ENCODE measurements at regions not wholly inside any gene's neighbourhood (a gene's known extent, or its start where the extent isn't known, plus 50 kb on each side); places are given as distances from the start of the nearest gene placed in this dataset.

DNA sequence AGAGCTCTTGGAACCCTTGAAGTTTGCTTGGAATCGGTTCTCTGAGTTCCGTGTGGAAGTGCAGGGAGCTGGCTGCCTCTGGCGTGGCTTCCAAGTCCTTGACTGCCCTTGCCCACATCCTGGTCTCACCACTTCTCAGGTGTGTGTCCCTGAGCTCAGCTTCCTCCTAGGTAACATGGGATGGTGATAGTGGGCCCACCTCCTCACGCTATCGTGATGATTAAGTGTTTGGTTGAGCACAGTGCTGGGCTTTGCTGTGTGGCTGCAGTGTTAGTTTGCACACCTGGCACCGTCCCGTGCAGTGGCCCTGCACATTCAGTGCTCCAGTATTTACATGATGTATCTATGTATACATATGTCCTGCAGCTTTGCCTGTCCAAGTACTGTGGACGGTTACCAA lies 81.5 kb downstream of the CLDN34 start:
- H3K9me1 ChIP-seq (ENCODE audit: insufficient read depth, low read length) = peaks cover 16% of the 10 kb centered on the region
- H3K9me3 ChIP-seq (ENCODE audit: control insufficient read depth, insufficient read depth, low read length) = no peaks in the 10 kb centered on the region; the same call in 1 of the 2 replicates
- H3K4me2 ChIP-seq (ENCODE audit: low read depth, low read length) = no peak overlapping the region; the same call in 1 of the 2 replicates
- dilution Hi-C loops (cut with HindIII; ENCODE audit: low sequenced_read_pairs, unreplicated experiment) = no loop called here
- H4K8ac ChIP-seq (ENCODE audit: low read depth in 2 of 2, low read length in 2 of 2) = no peak overlapping the region; a peak in 1 of 4 replicates
- WGBS, 2 experiments (ENCODE audit: extremely low coverage in 2 of 2, insufficient read length in 1 of 2) = no CpG with 5 or more reads among the region's 8 CpGs
- 0 out of 2 replicates have a peak overlapping the region, but pooled peaks have one; percentile 2 for H3K23ac ChIP-seq (ENCODE audit: low read depth, low read length)
- peak overlapping the region; percentile 58; the same call in 1 of the 2 replicates for H3K27ac ChIP-seq (ENCODE audit: insufficient read depth, low read length)
- ChIA-PET POLR2A (ENCODE audit: unreplicated experiment) (no interaction called here), CTCF (no interaction called here)
- peak overlapping the region; percentile 46 for H2AFZ ChIP-seq (replicated peaks; ENCODE audit: low read length, poor library complexity)
- no peak overlapping the region for H2BK120ac ChIP-seq (ENCODE audit: low read depth, low read length)
- no peak overlapping the region for H3K4ac ChIP-seq (ENCODE audit: low read depth, low read length)
- no peak overlapping the region for H3K18ac ChIP-seq (ENCODE audit: low read depth, low read length)
- peaks cover 22 to 60% of the 10 kb centered on the region in 2 experiments for H3K79me1 ChIP-seq (ENCODE audit: low read depth in 1 of 2, low read length in 2 of 2)
- intact Hi-C loops (cut with micrococcal nuclease) = no loop called here
- H3K9ac ChIP-seq (ENCODE audit: low read depth, low read length) = no peak overlapping the region
- H3K27me3 ChIP-seq (ENCODE audit: control insufficient read depth, insufficient read depth, low read length) = no peaks in the 10 kb centered on the region
- BruUV-seq (replicated peaks) = no TSS peak
- DNase-seq (no peak), ATAC-seq (ENCODE audit: low read depth) (no peak)
- no peak overlapping the region for H2AK5ac ChIP-seq (ENCODE audit: low read depth, low read length)
- H3K56ac ChIP-seq (ENCODE audit: extremely low read depth, insufficient read depth, low read length) = no peak overlapping the region
- peak overlapping the region; percentile 33 for H2AK9ac ChIP-seq (replicated peaks; ENCODE audit: low read depth, low read length, poor library complexity)
- H2BK20ac ChIP-seq (ENCODE audit: low read depth, low read length) = no peak overlapping the region
- H3K4me3 ChIP-seq (ENCODE audit: insufficient read depth, low read depth, low read length) = no peak overlapping the region
- peaks cover 8% of the 10 kb centered on the region; the same call in 1 of the 2 replicates for H3K4me1 ChIP-seq (ENCODE audit: control insufficient read depth, insufficient read depth, low read length)
- no peak overlapping the region for H4K5ac ChIP-seq (ENCODE audit: low read depth, low read length)
- peaks cover 55% of the 10 kb centered on the region for H4K20me1 ChIP-seq (ENCODE audit: insufficient read depth, low read length)
- no peak overlapping the region for H4K91ac ChIP-seq (ENCODE audit: insufficient read depth, low read depth, low read length)
- no peaks in the 10 kb centered on the region; the same call in 1 of the 2 replicates for H3K36me3 ChIP-seq (ENCODE audit: control insufficient read depth, insufficient read depth, low read length)
- no peak overlapping the region for H2BK5ac ChIP-seq (ENCODE audit: low read depth, low read length, poor library complexity, severe bottlenecking)
- H2BK15ac ChIP-seq (ENCODE audit: low read depth, low read length) = peak overlapping the region; percentile 21; the same call in 1 of the 3 replicates
- in situ Hi-C loops (cut with MboI; ENCODE audit: low sequenced_read_pairs) = no loop called here
- H3K14ac ChIP-seq (replicated peaks; ENCODE audit: low read depth, low read length) = no peak overlapping the region
- no peak for TF ChIP-seq MXI1 (IDR thresholded peaks at IDR 0.05; ENCODE audit: borderline replicate concordance, low read depth, low read length)
- no peak for TF ChIP-seq RFX5 (IDR thresholded peaks at IDR 0.05; ENCODE audit: low read depth, low read length)
- no peak for TF ChIP-seq CEBPB (IDR thresholded peaks at IDR 0.05; ENCODE audit: low read depth, low read length)
- TF ChIP-seq RCOR1 (IDR thresholded peaks at IDR 0.05; ENCODE audit: insufficient replicate concordance, low read length) = no peak
- TF ChIP-seq, protein P1, sequence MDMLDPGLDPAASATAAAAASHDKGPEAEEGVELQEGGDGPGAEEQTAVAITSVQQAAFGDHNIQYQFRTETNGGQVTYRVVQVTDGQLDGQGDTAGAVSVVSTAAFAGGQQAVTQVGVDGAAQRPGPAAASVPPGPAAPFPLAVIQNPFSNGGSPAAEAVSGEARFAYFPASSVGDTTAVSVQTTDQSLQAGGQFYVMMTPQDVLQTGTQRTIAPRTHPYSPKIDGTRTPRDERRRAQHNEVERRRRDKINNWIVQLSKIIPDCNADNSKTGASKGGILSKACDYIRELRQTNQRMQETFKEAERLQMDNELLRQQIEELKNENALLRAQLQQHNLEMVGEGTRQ (IDR thresholded peaks at IDR 0.05; ENCODE audit: low read depth, low read length) = no peak
- TF ChIP-seq, protein P2, sequence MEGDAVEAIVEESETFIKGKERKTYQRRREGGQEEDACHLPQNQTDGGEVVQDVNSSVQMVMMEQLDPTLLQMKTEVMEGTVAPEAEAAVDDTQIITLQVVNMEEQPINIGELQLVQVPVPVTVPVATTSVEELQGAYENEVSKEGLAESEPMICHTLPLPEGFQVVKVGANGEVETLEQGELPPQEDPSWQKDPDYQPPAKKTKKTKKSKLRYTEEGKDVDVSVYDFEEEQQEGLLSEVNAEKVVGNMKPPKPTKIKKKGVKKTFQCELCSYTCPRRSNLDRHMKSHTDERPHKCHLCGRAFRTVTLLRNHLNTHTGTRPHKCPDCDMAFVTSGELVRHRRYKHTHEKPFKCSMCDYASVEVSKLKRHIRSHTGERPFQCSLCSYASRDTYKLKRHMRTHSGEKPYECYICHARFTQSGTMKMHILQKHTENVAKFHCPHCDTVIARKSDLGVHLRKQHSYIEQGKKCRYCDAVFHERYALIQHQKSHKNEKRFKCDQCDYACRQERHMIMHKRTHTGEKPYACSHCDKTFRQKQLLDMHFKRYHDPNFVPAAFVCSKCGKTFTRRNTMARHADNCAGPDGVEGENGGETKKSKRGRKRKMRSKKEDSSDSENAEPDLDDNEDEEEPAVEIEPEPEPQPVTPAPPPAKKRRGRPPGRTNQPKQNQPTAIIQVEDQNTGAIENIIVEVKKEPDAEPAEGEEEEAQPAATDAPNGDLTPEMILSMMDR (conservative IDR thresholded peaks at IDR 0.05; ENCODE audit: low read depth, low read length) = no peak
- TF ChIP-seq CHD1 (IDR thresholded peaks at IDR 0.05; ENCODE audit: low read depth, low read length) = no peak
- TF ChIP-seq BHLHE40 (IDR thresholded peaks at IDR 0.05; ENCODE audit: low read depth, low read length) = no peak
- TF ChIP-seq SMC3 (IDR thresholded peaks at IDR 0.05; ENCODE audit: low read depth, low read length) = no peak
- TF ChIP-seq RAD21 (IDR thresholded peaks at IDR 0.05; ENCODE audit: low read length) = no peak
- TF ChIP-seq NFE2L2 (IDR thresholded peaks at IDR 0.05; ENCODE audit: low read depth, low read length) = no peak
- TF ChIP-seq, protein P3, sequence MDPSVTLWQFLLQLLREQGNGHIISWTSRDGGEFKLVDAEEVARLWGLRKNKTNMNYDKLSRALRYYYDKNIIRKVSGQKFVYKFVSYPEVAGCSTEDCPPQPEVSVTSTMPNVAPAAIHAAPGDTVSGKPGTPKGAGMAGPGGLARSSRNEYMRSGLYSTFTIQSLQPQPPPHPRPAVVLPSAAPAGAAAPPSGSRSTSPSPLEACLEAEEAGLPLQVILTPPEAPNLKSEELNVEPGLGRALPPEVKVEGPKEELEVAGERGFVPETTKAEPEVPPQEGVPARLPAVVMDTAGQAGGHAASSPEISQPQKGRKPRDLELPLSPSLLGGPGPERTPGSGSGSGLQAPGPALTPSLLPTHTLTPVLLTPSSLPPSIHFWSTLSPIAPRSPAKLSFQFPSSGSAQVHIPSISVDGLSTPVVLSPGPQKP (IDR thresholded peaks at IDR 0.05; ENCODE audit: borderline replicate concordance, low read depth, low read length) = no peak
- TF ChIP-seq POLR2A (IDR thresholded peaks at IDR 0.05; ENCODE audit: low read depth, low read length) = no peak

Measured in IMR-90 (cell line).